Epithelial cell of esophagus (primary cell): ENCODE measurements at regions not wholly inside any gene's neighbourhood (a gene's known extent, or its start where the extent isn't known, plus 50 kb on each side); places are given as distances from the start of the nearest gene placed in this dataset.

ENCODE experiments used
- DNase-seq: peaks from one replicate; pipeline ENCODE4 v3.0.0; 2010; ENCODE audit warnings: low read depth
- H3K4me3 ChIP-seq: 2 replicates; pipeline ENCODE4 v1.5.1; 2011; ENCODE audit warnings: mild to moderate bottlenecking, low read length, control low read depth
- CTCF ChIP-seq: IDR thresholded peaks from 2 replicates; pipeline ENCODE4 v1.5.1; 2011; ENCODE audit warnings: low read depth, mild to moderate bottlenecking, low read length, control low read depth, inconsistent platforms; ENCODE audit not compliant: insufficient read depth; ENCODE audit errors: missing control alignments

- no peak overlapping the region for H3K4me3 ChIP-seq
- no peak for DNase-seq
- TF ChIP-seq CTCF = no peak
These were observed 942.8 kb upstream of the PIK3C3 start for GRCh38 chr18:41012194-41012593.

GRCh38 chr18:41009926-41010325 lies 945.1 kb upstream of the PIK3C3 start:
- DNase-seq = no peak
- no peak for TF ChIP-seq CTCF
- no peak overlapping the region for H3K4me3 ChIP-seq

GRCh38 chr18:41004324-41004723 lies 950.7 kb upstream of the PIK3C3 start:
- TF ChIP-seq CTCF = no peak
- no peak overlapping the region for H3K4me3 ChIP-seq
- no peak for DNase-seq

GRCh38 chr18:40995529-40995928 lies 959.5 kb upstream of the PIK3C3 start:
- H3K4me3 ChIP-seq = no peak overlapping the region
- no peak for DNase-seq
- no peak for TF ChIP-seq CTCF

GRCh38 chr18:40993363-40993762 lies 961.7 kb upstream of the PIK3C3 start:
- no peak for DNase-seq
- TF ChIP-seq CTCF = no peak
- no peak overlapping the region for H3K4me3 ChIP-seq

- no peak for TF ChIP-seq CTCF
- no peak for DNase-seq
- no peak overlapping the region for H3K4me3 ChIP-seq
These were observed 967.5 kb upstream of the PIK3C3 start for GRCh38 chr18:40987581-40987980.

GRCh38 chr18:40985436-40985835 lies 969.6 kb upstream of the PIK3C3 start:
- DNase-seq = no peak
- TF ChIP-seq CTCF = no peak
- no peak overlapping the region for H3K4me3 ChIP-seq
